AG09319 (cell line): ENCODE measurements at regions not wholly inside any gene's neighbourhood (a gene's known extent, or its start where the extent isn't known, plus 50 kb on each side); places are given as distances from the start of the nearest gene placed in this dataset.

Experiments used
- DNase-seq: peaks from one replicate; pipeline ENCODE4 v3.0.0-alpha.2; 2010; ENCODE audit warnings: low read depth; ENCODE audit errors: extremely low read depth
- TF ChIP-seq, protein P1 (sequence below): IDR thresholded peaks from 2 replicates; pipeline ENCODE4 v1.5.1; 2011; ENCODE audit warnings: low read depth, mild to moderate bottlenecking, inconsistent platforms, low read length, moderate library complexity

DNA sequence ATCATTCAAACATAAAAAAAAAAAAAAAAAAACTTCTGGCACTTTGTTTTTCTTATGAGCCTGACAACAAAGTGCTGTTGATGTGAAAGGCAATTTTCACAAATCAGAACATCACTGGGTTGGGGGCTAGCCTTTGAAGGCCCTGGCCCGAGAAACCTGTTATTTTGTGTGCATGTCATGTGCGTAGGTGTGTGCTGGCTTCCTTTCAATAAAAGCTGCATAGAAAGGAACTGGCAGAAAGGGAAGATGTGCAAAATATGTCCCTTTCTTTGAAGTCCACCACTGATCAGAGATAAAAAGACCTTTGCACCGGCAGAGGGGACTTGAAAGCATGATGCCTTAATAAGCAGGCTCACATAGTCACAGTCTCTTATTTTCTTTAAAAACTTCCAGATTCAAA is 170.8 kb upstream of the RASGEF1B start:
- TF ChIP-seq, protein P1, sequence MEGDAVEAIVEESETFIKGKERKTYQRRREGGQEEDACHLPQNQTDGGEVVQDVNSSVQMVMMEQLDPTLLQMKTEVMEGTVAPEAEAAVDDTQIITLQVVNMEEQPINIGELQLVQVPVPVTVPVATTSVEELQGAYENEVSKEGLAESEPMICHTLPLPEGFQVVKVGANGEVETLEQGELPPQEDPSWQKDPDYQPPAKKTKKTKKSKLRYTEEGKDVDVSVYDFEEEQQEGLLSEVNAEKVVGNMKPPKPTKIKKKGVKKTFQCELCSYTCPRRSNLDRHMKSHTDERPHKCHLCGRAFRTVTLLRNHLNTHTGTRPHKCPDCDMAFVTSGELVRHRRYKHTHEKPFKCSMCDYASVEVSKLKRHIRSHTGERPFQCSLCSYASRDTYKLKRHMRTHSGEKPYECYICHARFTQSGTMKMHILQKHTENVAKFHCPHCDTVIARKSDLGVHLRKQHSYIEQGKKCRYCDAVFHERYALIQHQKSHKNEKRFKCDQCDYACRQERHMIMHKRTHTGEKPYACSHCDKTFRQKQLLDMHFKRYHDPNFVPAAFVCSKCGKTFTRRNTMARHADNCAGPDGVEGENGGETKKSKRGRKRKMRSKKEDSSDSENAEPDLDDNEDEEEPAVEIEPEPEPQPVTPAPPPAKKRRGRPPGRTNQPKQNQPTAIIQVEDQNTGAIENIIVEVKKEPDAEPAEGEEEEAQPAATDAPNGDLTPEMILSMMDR, result no peak
- no peak for DNase-seq

DNA sequence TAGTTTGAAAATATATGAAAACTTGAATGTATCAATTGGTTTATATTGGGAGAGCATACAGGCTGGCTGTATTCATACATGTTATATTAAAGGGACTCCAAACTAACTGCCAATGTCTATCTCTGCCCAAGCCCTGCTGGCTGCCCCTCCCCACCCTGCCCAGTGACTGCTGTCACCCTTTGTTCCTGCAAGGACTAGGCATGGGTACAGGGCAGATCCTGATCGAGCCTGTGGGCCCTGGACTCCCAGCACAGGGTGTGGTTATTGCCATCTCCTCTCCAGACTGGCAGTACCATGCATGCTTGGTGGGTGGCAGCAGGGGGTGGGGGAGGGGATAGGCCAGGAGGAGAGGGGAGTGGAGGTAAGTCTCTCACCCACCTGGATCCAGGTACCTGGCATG is 167.5 kb upstream of the RASGEF1B start:
- no peak for DNase-seq
- TF ChIP-seq, protein P1, result no peak

DNA sequence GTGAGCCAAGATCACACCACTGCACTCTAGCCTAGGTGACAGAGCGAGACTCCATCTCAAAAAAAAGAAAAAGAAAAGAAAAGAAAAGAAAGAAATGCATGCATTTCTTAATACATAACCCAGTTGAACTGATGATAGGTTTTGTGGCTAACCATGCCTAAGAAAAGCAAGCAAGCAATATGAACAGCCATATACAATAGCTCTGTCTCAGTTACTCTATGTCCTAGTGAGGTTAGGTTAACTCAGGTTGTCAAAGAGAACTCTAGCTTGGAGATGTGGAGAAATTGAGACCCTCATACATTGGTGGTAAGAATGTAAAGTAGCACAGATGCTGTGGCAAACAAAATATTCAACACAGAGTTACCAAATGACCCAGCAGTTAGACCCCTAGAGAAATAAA is 167.0 kb upstream of the RASGEF1B start:
- TF ChIP-seq, protein P1, result no peak
- no peak for DNase-seq

DNA sequence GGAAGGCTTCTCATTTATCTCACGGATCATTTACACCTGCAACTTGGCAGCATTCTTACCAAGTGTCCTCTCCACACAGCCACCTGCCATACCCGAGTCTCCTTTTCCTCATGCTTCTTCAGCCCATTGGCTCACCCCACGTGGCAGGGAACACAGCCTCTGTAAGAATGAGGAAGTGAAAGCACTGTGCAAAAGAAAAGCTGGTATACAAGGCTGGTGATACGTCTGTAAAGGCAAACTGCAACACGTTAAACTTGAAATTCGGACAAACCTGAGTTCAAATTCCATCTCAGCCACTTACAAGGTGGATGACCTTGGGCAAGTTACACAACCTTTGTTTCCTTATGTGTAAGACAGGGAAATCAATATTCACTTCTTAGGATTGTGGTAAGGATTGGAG is 164.0 kb upstream of the RASGEF1B start:
- TF ChIP-seq, protein P1, result no peak
- DNase-seq, result no peak

DNA sequence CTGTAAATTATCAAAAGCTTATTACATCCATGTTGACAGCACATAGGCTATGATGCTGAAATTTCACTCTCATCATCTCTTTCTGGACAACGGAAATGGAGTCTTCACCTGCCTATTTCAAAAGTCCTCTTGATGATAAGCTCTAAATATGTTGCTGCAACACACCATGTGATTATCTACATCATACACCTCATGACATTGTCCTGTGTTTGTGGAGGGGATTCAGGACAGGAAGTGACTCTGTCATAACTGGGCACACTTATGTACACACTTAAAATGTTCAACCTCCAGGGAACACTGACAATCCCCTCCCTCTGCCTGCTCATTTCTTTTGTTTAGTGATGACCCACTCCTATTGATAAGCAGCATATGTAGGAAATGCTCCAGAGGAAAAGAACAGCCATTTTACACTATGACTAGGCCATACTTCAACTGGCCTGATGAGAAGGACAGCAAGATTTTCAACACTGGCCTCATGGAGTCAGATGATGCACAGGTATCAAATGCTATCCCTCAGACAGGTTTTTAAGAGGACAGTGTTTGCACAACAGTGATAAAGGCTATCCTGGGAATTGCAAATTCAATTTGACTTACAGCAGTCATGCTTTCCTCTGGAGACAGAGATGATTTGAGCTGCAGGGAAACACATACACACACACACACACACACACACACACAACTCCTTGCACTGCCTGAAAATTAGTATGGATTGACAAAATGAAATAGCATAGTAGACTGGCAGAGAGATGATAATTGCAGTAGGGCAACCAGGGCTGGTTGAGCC is 163.3 kb upstream of the RASGEF1B start:
- no peak for DNase-seq
- TF ChIP-seq, protein P1, result no peak

DNA sequence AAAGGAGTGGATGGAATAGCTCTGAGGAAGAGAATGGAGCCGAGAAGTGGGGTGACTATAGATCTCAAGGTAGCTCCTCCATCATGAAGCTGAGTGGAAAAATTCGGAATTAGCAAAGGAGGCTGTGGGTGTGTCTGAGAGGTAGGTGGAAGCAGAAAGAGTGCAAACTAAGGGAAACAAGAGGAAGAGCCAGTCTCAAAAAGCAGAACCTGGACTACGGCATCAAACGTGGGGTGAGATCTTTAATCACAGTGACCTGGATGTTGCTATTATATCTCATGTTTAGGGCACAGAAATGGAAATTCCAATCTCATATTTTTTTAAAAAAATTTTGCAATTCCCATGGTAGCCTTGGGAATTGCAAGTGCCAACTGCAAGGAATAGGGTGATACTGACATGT is 162.5 kb upstream of the RASGEF1B start:
- TF ChIP-seq, protein P1, result no peak
- DNase-seq, result no peak

DNA sequence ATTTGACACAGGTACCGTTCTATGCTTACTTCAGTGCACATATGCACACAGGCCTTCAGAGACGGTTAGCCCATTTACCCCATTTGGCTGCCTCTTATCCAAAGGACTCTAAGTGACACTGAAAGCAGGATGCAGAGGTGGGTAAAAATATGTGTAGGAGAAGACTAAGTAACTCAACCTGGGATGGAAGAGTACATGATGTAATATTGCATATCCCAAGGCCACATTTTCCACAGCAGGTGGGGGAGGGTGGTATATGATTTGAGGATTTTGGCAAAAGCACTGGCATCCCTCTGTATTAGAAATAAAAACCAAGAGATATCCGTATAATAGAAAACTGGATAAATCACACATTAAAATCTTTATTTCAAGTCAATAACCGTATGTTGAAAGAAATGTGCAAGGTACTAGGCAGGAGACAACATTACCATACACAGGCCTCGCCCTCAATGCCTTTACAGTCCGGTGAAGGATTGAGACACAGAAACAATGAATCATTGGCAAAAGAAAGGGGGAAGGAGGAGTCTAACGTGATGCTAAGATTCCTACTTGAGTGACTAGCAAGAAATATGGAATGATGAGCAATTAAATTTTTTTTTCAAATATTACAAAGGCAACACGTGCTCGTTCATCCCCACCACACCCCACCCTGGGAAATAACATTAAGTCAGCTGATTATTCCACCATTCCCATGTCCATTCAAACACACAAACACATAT is 161.0 kb upstream of the RASGEF1B start:
- TF ChIP-seq, protein P1, result no peak
- DNase-seq, result peak; percentile 32
